ENCODE measurements at regions not wholly inside any gene's neighbourhood (a gene's known extent, or its start where the extent isn't known, plus 50 kb on each side); places are given as distances from the start of the nearest gene placed in this dataset.

DNA sequence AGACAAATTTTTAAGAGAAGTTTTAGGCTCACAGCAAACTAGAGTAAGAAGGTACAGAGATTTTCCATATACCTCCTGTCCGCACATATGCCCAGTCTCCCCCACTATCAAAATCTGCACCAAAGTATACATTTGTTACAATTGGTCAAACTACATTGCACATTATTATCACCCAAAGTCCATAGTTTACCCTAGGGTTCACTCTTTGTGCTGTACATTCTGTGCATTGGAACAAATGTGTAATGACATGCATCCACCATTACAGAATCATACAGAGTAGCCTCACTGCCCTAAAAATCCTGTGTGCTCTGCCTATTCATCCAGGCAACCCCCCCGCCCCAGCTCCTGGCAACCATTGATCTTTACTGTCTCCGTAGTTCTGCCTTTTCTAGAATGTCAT is 61.7 kb upstream of the SPRED2 start:
- no peak for DNase-seq
- Histone ChIP-seq H3F3A (replicated peaks; ENCODE audit: insufficient read depth) (no peaks in the 10 kb centered on the region), H3K4me1 (ENCODE audit: control insufficient read depth in 1 of 2, insufficient read depth in 2 of 2, low read depth in 1 of 2, low read length in 1 of 2) (peaks cover 0 to 3% of the 10 kb centered on the region in 2 experiments; a peak in 1 of 4 replicates), H3K9me2 (no peaks in the 10 kb centered on the region), H3K9me3 (no peaks in the 10 kb centered on the region), H3K79me2 (ENCODE audit: insufficient read depth) (no peaks in the 10 kb centered on the region), H4K20me1 (ENCODE audit: insufficient read depth) (no peaks in the 10 kb centered on the region), H3K4me2 (no peak overlapping the region), H3K9ac (no peak overlapping the region), H3K27ac (ENCODE audit: low read depth in 2 of 2, low read length in 1 of 2) (no peak overlapping the region), H3K27me3 (ENCODE audit: insufficient read depth) (no peaks in the 10 kb centered on the region), H2AFZ (ENCODE audit: low read depth) (no peak overlapping the region), H3K36me3 (replicated peaks in 1 of 2; ENCODE audit: control insufficient read depth in 1 of 2, insufficient read depth in 2 of 2, low read length in 1 of 2) (no peaks in the 10 kb centered on the region), H3K4me3 (ENCODE audit: low read depth in 2 of 2, low read length in 1 of 2) (no peak overlapping the region)
- TF ChIP-seq MXI1 (IDR thresholded peaks at IDR 0.05; ENCODE audit: low read depth, low read length) (no peak), TCF12 (IDR thresholded peaks at IDR 0.05) (no peak), ELF1 (IDR thresholded peaks at IDR 0.05) (no peak), SIN3A (IDR thresholded peaks at IDR 0.05; ENCODE audit: borderline replicate concordance, low read depth, low read length) (no peak), POLR2AphosphoS5 (IDR thresholded peaks at IDR 0.05; ENCODE audit: low read depth, low read length) (no peak), NFIC (IDR thresholded peaks at IDR 0.05; ENCODE audit: borderline replicate concordance) (no peak)
- TF ChIP-seq, protein P1, sequence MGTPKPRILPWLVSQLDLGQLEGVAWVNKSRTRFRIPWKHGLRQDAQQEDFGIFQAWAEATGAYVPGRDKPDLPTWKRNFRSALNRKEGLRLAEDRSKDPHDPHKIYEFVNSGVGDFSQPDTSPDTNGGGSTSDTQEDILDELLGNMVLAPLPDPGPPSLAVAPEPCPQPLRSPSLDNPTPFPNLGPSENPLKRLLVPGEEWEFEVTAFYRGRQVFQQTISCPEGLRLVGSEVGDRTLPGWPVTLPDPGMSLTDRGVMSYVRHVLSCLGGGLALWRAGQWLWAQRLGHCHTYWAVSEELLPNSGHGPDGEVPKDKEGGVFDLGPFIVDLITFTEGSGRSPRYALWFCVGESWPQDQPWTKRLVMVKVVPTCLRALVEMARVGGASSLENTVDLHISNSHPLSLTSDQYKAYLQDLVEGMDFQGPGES (IDR thresholded peaks at IDR 0.05; ENCODE audit: low read depth, low read length): no peak
- TF ChIP-seq, protein P2, sequence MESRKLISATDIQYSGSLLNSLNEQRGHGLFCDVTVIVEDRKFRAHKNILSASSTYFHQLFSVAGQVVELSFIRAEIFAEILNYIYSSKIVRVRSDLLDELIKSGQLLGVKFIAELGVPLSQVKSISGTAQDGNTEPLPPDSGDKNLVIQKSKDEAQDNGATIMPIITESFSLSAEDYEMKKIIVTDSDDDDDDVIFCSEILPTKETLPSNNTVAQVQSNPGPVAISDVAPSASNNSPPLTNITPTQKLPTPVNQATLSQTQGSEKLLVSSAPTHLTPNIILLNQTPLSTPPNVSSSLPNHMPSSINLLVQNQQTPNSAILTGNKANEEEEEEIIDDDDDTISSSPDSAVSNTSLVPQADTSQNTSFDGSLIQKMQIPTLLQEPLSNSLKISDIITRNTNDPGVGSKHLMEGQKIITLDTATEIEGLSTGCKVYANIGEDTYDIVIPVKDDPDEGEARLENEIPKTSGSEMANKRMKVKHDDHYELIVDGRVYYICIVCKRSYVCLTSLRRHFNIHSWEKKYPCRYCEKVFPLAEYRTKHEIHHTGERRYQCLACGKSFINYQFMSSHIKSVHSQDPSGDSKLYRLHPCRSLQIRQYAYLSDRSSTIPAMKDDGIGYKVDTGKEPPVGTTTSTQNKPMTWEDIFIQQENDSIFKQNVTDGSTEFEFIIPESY (IDR thresholded peaks at IDR 0.05; ENCODE audit: borderline replicate concordance, low read depth): no peak
- TF ChIP-seq, protein P3, sequence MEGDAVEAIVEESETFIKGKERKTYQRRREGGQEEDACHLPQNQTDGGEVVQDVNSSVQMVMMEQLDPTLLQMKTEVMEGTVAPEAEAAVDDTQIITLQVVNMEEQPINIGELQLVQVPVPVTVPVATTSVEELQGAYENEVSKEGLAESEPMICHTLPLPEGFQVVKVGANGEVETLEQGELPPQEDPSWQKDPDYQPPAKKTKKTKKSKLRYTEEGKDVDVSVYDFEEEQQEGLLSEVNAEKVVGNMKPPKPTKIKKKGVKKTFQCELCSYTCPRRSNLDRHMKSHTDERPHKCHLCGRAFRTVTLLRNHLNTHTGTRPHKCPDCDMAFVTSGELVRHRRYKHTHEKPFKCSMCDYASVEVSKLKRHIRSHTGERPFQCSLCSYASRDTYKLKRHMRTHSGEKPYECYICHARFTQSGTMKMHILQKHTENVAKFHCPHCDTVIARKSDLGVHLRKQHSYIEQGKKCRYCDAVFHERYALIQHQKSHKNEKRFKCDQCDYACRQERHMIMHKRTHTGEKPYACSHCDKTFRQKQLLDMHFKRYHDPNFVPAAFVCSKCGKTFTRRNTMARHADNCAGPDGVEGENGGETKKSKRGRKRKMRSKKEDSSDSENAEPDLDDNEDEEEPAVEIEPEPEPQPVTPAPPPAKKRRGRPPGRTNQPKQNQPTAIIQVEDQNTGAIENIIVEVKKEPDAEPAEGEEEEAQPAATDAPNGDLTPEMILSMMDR (IDR thresholded peaks at IDR 0.05): no peak
- TF ChIP-seq, protein P4, sequence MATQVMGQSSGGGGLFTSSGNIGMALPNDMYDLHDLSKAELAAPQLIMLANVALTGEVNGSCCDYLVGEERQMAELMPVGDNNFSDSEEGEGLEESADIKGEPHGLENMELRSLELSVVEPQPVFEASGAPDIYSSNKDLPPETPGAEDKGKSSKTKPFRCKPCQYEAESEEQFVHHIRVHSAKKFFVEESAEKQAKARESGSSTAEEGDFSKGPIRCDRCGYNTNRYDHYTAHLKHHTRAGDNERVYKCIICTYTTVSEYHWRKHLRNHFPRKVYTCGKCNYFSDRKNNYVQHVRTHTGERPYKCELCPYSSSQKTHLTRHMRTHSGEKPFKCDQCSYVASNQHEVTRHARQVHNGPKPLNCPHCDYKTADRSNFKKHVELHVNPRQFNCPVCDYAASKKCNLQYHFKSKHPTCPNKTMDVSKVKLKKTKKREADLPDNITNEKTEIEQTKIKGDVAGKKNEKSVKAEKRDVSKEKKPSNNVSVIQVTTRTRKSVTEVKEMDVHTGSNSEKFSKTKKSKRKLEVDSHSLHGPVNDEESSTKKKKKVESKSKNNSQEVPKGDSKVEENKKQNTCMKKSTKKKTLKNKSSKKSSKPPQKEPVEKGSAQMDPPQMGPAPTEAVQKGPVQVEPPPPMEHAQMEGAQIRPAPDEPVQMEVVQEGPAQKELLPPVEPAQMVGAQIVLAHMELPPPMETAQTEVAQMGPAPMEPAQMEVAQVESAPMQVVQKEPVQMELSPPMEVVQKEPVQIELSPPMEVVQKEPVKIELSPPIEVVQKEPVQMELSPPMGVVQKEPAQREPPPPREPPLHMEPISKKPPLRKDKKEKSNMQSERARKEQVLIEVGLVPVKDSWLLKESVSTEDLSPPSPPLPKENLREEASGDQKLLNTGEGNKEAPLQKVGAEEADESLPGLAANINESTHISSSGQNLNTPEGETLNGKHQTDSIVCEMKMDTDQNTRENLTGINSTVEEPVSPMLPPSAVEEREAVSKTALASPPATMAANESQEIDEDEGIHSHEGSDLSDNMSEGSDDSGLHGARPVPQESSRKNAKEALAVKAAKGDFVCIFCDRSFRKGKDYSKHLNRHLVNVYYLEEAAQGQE (IDR thresholded peaks at IDR 0.05; ENCODE audit: low read depth, low read length): no peak
- WGBS (ENCODE audit: low lambda C conversion rate): 83% methylated on average over 3 of the region's 3 CpGs
- ChIA-PET CTCF (no interaction called here), POLR2A (no interaction called here)
